Upper lobe of right lung (tissue), 1 donor: ENCODE measurements at regions not wholly inside any gene's neighbourhood (a gene's known extent, or its start where the extent isn't known, plus 50 kb on each side); places are given as distances from the start of the nearest gene placed in this dataset.

Experiments
- ATAC-seq: fragments of 200-7000 bp; cut with Tn5 transposase; one replicate; pipeline ENCODE4 v1.9.1; 2020; ENCODE audit warnings: mild to moderate bottlenecking, moderate library complexity
- DNase-seq: peaks from one replicate; pipeline ENCODE4 v3.0.0-alpha.2; 2020
- H3K27ac ChIP-seq: fragments of 200-600 bp; one replicate; pipeline ENCODE4 v1.8.0; 2022
- H3K27me3 ChIP-seq: fragments of 200-600 bp; one replicate; pipeline ENCODE4 v1.8.0; 2022; ENCODE audit warnings: mild to moderate bottlenecking
- H3K36me3 ChIP-seq: fragments of 200-600 bp; one replicate; pipeline ENCODE4 v1.8.0; 2022
- H3K4me1 ChIP-seq: fragments of 200-600 bp; one replicate; pipeline ENCODE4 v1.8.0; 2022
- H3K4me3 ChIP-seq: fragments of 200-600 bp; one replicate; pipeline ENCODE4 v1.8.0; 2022; ENCODE audit warnings: mild to moderate bottlenecking
- H3K9me3 ChIP-seq: fragments of 200-600 bp; one replicate; pipeline ENCODE4 v1.8.0; 2022
- intact Hi-C: fragments of 100-400 bp; cut with DNase I; formaldehyde crosslinking; loops from one replicate; pipeline ENCODE4 v1.11.0; 2022
- TF ChIP-seq, protein P1 (sequence below): fragments of 200-600 bp; IDR thresholded peaks from one replicate; pipeline ENCODE4 v1.8.0; 2022; ENCODE audit warnings: antibody characterized with exemption
- donor health status: DM: no; HTN: yes; CAD: no; lungs with severe emphysema.

DNA sequence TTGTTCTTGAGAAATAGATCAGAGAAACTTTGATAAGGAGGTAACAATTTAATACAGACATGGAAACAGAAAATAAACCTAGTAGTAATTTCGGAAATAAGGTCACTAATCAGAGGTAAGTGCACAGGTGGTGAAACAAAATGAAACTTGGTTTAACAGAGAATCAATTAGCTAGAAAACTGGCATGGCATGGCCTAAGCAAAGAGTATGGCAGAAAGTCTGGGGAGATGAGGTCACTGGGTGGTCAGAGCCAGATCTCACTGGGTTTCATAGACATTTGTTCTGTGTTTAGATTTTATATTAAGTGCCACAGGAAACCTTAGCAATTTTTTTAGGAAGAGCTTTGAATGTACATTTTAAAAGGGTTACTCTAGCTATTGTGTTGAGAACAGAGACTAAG, 1216.0 kb upstream of the PIK3C3 start:
- no peaks in the 10 kb centered on the region for H3K4me1 ChIP-seq
- intact Hi-C loops, result no loop called here
- no peak overlapping the region for H3K4me3 ChIP-seq
- DNase-seq (no peak), ATAC-seq (no peak)
- no peaks in the 10 kb centered on the region for H3K27me3 ChIP-seq
- H3K27ac ChIP-seq, result no peak overlapping the region
- H3K9me3 ChIP-seq, result no peaks in the 10 kb centered on the region
- TF ChIP-seq, protein P1, sequence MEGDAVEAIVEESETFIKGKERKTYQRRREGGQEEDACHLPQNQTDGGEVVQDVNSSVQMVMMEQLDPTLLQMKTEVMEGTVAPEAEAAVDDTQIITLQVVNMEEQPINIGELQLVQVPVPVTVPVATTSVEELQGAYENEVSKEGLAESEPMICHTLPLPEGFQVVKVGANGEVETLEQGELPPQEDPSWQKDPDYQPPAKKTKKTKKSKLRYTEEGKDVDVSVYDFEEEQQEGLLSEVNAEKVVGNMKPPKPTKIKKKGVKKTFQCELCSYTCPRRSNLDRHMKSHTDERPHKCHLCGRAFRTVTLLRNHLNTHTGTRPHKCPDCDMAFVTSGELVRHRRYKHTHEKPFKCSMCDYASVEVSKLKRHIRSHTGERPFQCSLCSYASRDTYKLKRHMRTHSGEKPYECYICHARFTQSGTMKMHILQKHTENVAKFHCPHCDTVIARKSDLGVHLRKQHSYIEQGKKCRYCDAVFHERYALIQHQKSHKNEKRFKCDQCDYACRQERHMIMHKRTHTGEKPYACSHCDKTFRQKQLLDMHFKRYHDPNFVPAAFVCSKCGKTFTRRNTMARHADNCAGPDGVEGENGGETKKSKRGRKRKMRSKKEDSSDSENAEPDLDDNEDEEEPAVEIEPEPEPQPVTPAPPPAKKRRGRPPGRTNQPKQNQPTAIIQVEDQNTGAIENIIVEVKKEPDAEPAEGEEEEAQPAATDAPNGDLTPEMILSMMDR, result no peak
- H3K36me3 ChIP-seq, result no peaks in the 10 kb centered on the region

DNA sequence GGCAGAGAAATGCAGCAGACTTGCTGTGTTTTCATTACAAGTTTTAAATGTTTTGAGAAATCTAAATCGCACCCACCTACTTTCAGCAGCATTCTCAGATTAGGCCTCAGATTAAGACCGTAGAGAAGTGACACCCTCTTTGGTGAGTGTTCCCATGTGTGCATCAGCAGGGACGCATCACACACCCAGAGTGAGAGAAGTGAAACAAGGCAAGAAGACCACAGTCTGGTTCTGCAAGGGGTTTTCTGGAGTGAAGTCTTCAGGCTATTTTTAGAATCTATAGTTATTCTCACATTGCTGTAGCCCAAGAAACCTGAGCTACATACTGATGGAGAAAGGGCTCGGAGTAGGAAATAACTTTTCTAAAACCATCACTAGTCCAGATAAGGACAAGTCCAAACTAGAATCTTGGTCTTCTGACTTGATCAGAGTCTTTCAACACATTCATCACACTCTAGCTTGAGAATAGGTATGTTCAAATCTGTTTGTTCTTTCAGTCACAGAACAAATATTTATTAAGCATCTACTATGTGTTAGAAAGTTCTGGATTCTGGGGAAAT, 1216.6 kb upstream of the PIK3C3 start:
- Histone ChIP-seq H3K36me3 (no peaks in the 10 kb centered on the region), H3K27ac (no peak overlapping the region), H3K4me3 (no peak overlapping the region), H3K9me3 (no peaks in the 10 kb centered on the region), H3K27me3 (no peaks in the 10 kb centered on the region), H3K4me1 (no peaks in the 10 kb centered on the region)
- intact Hi-C loops, result no loop called here
- TF ChIP-seq, protein P1, result no peak
- no peak for ATAC-seq
- DNase-seq, result no peak

DNA sequence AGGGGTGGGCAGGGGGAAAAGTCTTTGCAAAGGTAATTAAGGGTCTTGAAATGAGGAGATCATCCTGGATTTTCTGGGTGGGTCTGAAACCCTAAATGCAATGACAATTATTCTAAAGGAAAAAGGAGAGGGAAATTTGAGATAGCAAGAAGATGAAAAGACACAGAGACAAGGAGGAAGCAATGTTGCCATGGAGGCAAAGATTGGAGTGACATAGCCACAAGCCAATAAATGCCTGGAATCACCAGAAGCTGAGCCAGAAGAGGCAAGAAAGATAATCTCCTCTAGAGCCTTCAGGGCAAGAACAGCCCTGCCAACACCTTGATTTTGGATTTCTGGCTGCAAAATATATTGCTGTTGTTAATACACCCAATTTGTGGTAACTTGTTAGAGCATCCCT, 1246.3 kb upstream of the PIK3C3 start:
- TF ChIP-seq, protein P1, result no peak
- H3K9me3 ChIP-seq, result no peaks in the 10 kb centered on the region
- no peak overlapping the region for H3K4me3 ChIP-seq
- ATAC-seq (no peak), DNase-seq (no peak)
- no peaks in the 10 kb centered on the region for H3K4me1 ChIP-seq
- intact Hi-C loops, result no loop called here
- H3K27me3 ChIP-seq, result no peaks in the 10 kb centered on the region
- H3K36me3 ChIP-seq, result no peaks in the 10 kb centered on the region
- H3K27ac ChIP-seq, result no peak overlapping the region

DNA sequence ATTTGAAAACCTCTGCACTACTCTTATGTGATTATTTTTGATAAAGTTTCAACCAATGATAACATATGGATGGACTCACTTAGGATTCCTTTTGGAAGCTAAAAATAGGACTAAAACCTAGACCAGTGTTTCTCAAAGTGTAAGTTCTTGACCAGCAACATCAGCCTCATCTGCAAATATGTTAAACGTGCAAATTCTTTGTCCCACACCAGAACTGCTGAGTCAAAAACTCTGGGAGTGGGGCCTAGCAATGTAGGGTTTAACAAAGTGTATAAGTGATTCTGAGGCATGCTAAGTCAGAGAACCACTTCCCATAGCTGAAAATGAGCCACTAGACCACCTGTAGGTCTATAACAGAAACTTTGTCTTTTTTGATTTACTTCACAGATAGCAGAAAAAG, 1247.2 kb upstream of the PIK3C3 start:
- H3K4me3 ChIP-seq, result no peak overlapping the region
- H3K27me3 ChIP-seq, result no peaks in the 10 kb centered on the region
- H3K36me3 ChIP-seq, result no peaks in the 10 kb centered on the region
- H3K4me1 ChIP-seq, result no peaks in the 10 kb centered on the region
- DNase-seq (no peak), ATAC-seq (no peak)
- TF ChIP-seq, protein P1, result no peak
- intact Hi-C loops, result no loop called here
- H3K9me3 ChIP-seq, result no peaks in the 10 kb centered on the region
- no peak overlapping the region for H3K27ac ChIP-seq

DNA sequence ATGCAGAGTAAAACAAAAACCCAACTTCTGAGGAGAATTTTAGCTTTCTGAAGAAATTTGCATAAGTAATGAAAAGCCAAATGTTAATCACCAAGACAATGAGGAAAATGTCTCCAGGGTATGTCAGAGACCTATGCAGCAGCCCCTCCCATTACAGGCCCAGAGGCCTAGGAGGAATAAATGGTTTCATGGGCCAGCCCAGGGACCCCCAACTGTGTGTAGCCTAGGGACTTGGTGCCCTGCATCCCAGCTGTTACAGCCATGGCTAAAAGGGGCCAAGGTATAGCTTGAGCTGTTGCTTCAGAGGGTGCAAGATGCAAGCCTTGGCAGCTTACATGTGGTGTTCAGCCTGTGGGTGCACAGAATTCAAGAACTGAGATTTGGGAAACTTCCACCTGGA, 1256.9 kb upstream of the PIK3C3 start:
- TF ChIP-seq, protein P1, result no peak

DNA sequence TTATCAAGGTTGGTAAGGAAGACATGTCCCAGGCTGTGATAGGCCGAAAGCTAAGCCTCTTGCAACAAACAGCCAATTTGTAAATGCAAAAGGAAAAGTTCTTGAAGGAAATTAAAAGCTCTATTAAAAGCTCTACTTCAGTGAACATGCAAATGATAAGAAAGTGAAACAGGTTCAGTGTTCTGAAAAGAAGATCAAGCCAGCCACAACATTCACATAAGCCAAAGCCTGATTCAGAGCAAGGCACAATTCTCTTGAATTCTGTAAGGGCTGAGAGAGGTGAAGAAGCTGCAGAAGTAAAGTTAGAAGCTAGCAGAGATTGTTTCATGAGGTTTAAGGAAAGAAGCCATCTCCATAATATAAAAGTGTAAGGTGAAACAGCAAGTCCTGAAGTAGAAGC, 1259.5 kb upstream of the PIK3C3 start:
- no peaks in the 10 kb centered on the region for H3K27me3 ChIP-seq
- H3K4me3 ChIP-seq, result no peak overlapping the region
- H3K27ac ChIP-seq, result no peak overlapping the region
- ATAC-seq (no peak), DNase-seq (no peak)
- TF ChIP-seq, protein P1, result no peak
- no peaks in the 10 kb centered on the region for H3K4me1 ChIP-seq
- no peaks in the 10 kb centered on the region for H3K9me3 ChIP-seq
- no peaks in the 10 kb centered on the region for H3K36me3 ChIP-seq
- intact Hi-C loops, result no loop called here

More for the DNA sequence above, 1256.9 kb upstream of the PIK3C3 start:
- Histone ChIP-seq H3K27ac (no peak overlapping the region), H3K4me3 (no peak overlapping the region), H3K36me3 (no peaks in the 10 kb centered on the region), H3K9me3 (no peaks in the 10 kb centered on the region), H3K4me1 (no peaks in the 10 kb centered on the region), H3K27me3 (no peaks in the 10 kb centered on the region)
- DNase-seq (no peak), ATAC-seq (no peak)
- intact Hi-C loops, result no loop called here
